ENCODE measurements at regions not wholly inside any gene's neighbourhood (a gene's known extent, or its start where the extent isn't known, plus 50 kb on each side); places are given as distances from the start of the nearest gene placed in this dataset.

GRCh38 chr3:72041511-72041910 lies 256.6 kb upstream of the PROK2 start:
- no peak overlapping the region for H3K4me3 ChIP-seq (ENCODE audit: low read depth, low read length)
- no peak for TF ChIP-seq CTCF (IDR thresholded peaks at IDR 0.05; ENCODE audit: insufficient read depth, low read depth, low read length, missing control alignments)
- DNase-seq (ENCODE audit: low read depth), result no peak

- TF ChIP-seq CTCF (IDR thresholded peaks at IDR 0.05; ENCODE audit: insufficient read depth, low read depth, low read length, missing control alignments), result no peak
- H3K4me3 ChIP-seq (ENCODE audit: low read depth, low read length), result no peak overlapping the region
- DNase-seq (ENCODE audit: low read depth), result no peak
Measured at GRCh38 chr3:72041076-72041475, 256.1 kb upstream of the PROK2 start.

GRCh38 chr3:72039677-72040076 lies 254.7 kb upstream of the PROK2 start:
- no peak overlapping the region for H3K4me3 ChIP-seq (ENCODE audit: low read depth, low read length)
- no peak for TF ChIP-seq CTCF (IDR thresholded peaks at IDR 0.05; ENCODE audit: insufficient read depth, low read depth, low read length, missing control alignments)
- no peak for DNase-seq (ENCODE audit: low read depth)

GRCh38 chr3:72036899-72037298 lies 252.0 kb upstream of the PROK2 start:
- no peak for TF ChIP-seq CTCF (IDR thresholded peaks at IDR 0.05; ENCODE audit: insufficient read depth, low read depth, low read length, missing control alignments)
- DNase-seq (ENCODE audit: low read depth), result no peak
- no peak overlapping the region for H3K4me3 ChIP-seq (ENCODE audit: low read depth, low read length)

GRCh38 chr3:72035606-72036005 lies 250.7 kb upstream of the PROK2 start:
- H3K4me3 ChIP-seq (ENCODE audit: low read depth, low read length), result no peak overlapping the region
- no peak for DNase-seq (ENCODE audit: low read depth)
- TF ChIP-seq CTCF (IDR thresholded peaks at IDR 0.05; ENCODE audit: insufficient read depth, low read depth, low read length, missing control alignments), result no peak

GRCh38 chr3:72034986-72035385 lies 250.0 kb upstream of the PROK2 start:
- no peak for DNase-seq (ENCODE audit: low read depth)
- H3K4me3 ChIP-seq (ENCODE audit: low read depth, low read length), result no peak overlapping the region
- TF ChIP-seq CTCF (IDR thresholded peaks at IDR 0.05; ENCODE audit: insufficient read depth, low read depth, low read length, missing control alignments), result no peak

- no peak for TF ChIP-seq CTCF (IDR thresholded peaks at IDR 0.05; ENCODE audit: insufficient read depth, low read depth, low read length, missing control alignments)
- DNase-seq (ENCODE audit: low read depth), result no peak
- H3K4me3 ChIP-seq (ENCODE audit: low read depth, low read length), result no peak overlapping the region
Measured at GRCh38 chr3:72033666-72034428, 248.9 kb upstream of the PROK2 start.

All from GM12865 (cell line).